Mammary epithelial cell (primary cell): ENCODE measurements at regions not wholly inside any gene's neighbourhood (a gene's known extent, or its start where the extent isn't known, plus 50 kb on each side); places are given as distances from the start of the nearest gene placed in this dataset.

Source experiments
- CTCF ChIP-seq, 2 donors: IDR thresholded peaks in 1 of 2; conservative IDR thresholded peaks in 1 of 2; 2 replicates each; pipeline ENCODE4 v1.5.1; 2011 to 2012; ENCODE audit warnings: inconsistent platforms in 2 of 2, low read length in 2 of 2, mild to moderate bottlenecking in 2 of 2, control low read depth in 1 of 2, low read depth in 1 of 2; ENCODE audit not compliant: insufficient read depth in 1 of 2; ENCODE audit errors: extremely low read depth in 1 of 2
- EZH2 ChIP-seq: IDR thresholded peaks from 2 replicates; pipeline ENCODE4 v1.6.1; 2012; ENCODE audit warnings: low read length, inconsistent platforms, borderline replicate concordance

- TF ChIP-seq CTCF (conservative IDR thresholded peaks at IDR 0.05 in 1 of 2, IDR thresholded peaks at IDR 0.05 in 1 of 2; ENCODE audit: extremely low read depth in 1 of 2, insufficient read depth in 1 of 2, low read depth in 1 of 2, low read length in 2 of 2) (no peak), EZH2 (no peak)
Observed at GRCh38 chr13:80173224-80173623, 167.7 kb downstream of the SPRY2 start.
